ENCODE measurements at regions not wholly inside any gene's neighbourhood (a gene's known extent, or its start where the extent isn't known, plus 50 kb on each side); places are given as distances from the start of the nearest gene placed in this dataset.

DNA sequence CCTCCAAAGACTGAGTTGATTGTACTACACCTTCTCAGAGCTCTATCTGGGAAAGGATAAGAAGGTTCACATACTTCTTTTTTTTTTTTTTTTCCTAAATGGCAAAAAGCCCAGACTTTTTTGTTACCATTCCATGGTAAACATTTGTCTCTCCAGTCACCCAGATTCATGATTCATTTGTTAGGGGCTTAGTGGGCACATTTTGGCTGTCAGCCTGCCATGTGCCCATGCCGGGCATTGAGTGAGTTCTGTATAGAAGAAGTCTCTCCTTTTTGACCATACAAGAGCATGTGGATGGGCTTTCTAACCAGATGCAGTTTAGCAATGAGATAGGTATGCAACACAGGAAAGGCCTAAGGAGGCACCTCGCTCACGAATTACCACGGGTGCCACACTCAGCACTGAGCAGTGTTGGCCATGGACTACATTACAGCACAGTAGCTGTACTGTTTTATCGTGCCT lies 447.5 kb upstream of the HSF2 start:
- TF ChIP-seq CREB1 (IDR thresholded peaks at IDR 0.05; ENCODE audit: low read depth) (no peak), EGR1 (IDR thresholded peaks at IDR 0.05) (no peak), TEAD4 (IDR thresholded peaks at IDR 0.05) (no peak), YY1 (IDR thresholded peaks at IDR 0.05; ENCODE audit: low read depth) (no peak), EP300 (IDR thresholded peaks at IDR 0.05; ENCODE audit: borderline replicate concordance) (no peak), TCF12 (IDR thresholded peaks at IDR 0.05; ENCODE audit: low read depth) (no peak), FOXM1 (IDR thresholded peaks at IDR 0.05; ENCODE audit: borderline replicate concordance, low read depth) (no peak), ZBTB7A (IDR thresholded peaks at IDR 0.05; ENCODE audit: low read depth) (no peak), CEBPB (IDR thresholded peaks at IDR 0.05) (no peak)
- TF ChIP-seq, protein P1, sequence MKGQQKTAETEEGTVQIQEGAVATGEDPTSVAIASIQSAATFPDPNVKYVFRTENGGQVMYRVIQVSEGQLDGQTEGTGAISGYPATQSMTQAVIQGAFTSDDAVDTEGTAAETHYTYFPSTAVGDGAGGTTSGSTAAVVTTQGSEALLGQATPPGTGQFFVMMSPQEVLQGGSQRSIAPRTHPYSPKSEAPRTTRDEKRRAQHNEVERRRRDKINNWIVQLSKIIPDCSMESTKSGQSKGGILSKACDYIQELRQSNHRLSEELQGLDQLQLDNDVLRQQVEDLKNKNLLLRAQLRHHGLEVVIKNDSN (IDR thresholded peaks at IDR 0.05), result no peak
- TF ChIP-seq, protein P2, sequence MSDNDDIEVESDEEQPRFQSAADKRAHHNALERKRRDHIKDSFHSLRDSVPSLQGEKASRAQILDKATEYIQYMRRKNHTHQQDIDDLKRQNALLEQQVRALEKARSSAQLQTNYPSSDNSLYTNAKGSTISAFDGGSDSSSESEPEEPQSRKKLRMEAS (IDR thresholded peaks at IDR 0.05), result no peak

DNA sequence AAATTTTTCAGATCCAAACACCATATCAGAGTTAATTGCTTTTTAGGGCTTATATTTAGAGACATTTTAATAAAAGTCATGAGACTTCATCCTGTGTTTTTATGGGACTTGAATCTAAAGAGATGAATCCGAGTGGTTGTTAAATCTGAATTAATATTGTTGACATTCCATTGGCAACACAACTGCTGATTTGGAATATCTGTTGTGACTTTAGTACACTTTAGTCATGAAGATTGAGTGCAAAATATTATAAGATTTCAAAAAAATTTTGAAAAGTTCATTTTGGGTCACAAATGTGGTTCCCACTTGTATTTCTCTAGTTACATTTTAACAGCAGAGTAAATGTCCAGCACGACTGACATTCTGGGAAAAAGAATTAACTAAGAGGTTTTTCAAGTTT lies 442.7 kb upstream of the HSF2 start:
- TF ChIP-seq, protein P1 (IDR thresholded peaks at IDR 0.05), result no peak
- TF ChIP-seq YY1 (IDR thresholded peaks at IDR 0.05; ENCODE audit: low read depth) (no peak), CEBPB (IDR thresholded peaks at IDR 0.05) (no peak), FOXM1 (IDR thresholded peaks at IDR 0.05; ENCODE audit: borderline replicate concordance, low read depth) (no peak)

DNA sequence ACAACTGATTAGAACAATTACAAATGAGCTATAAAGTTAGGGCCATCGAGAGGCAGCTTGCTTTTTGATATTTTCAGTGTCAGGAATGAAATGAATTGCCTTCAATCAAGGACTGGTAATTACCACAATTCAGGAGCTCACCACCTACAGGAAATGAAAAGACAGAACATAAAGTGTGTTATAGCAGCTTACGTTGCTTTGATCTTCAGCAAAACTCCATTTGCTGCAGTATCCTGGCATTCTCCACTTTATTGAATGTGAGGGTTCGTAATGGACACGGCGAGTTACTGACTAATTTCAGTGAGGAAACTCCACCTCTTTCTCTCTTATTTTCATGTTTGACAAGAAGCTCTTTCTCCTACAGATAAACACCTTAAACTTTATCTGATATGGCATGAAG lies 440.0 kb upstream of the HSF2 start:
- no peak for TF ChIP-seq EGR1 (IDR thresholded peaks at IDR 0.05)
- TF ChIP-seq CREB1 (IDR thresholded peaks at IDR 0.05; ENCODE audit: low read depth), result no peak
- no peak for TF ChIP-seq CEBPB (IDR thresholded peaks at IDR 0.05)
- TF ChIP-seq ZBTB7A (IDR thresholded peaks at IDR 0.05; ENCODE audit: low read depth), result no peak
- no peak for TF ChIP-seq TCF12 (IDR thresholded peaks at IDR 0.05; ENCODE audit: low read depth)

DNA sequence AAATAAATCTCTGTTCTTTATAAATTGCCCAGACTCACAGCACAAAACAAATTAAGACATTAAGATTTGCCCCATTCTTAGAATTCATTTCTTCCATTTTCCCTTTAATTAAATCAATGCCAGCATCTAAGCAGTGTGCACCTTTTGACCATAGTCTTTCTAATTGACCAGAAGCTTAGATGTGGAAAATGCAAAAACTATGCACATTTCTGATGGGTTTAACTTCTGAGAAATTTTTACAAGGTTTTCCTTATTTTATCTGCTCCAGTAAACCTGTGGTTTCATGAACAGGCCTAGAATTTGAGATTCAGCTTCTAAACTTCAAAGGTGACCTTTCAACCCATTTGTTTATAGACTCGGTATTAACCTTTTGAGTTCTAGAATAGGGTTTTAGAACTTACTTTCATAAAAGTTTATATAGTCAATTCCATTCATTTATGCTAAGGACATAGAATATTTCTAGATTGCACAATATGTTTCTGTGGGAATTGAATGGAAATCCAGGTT lies 437.8 kb upstream of the HSF2 start:
- TF ChIP-seq NFIC (IDR thresholded peaks at IDR 0.05) (no peak), TEAD4 (IDR thresholded peaks at IDR 0.05) (no peak), EGR1 (IDR thresholded peaks at IDR 0.05) (no peak), FOXM1 (IDR thresholded peaks at IDR 0.05; ENCODE audit: borderline replicate concordance, low read depth) (no peak), TCF12 (IDR thresholded peaks at IDR 0.05; ENCODE audit: low read depth) (no peak), RAD21 (IDR thresholded peaks at IDR 0.05; ENCODE audit: low read depth) (no peak)
- TF ChIP-seq, protein P3, sequence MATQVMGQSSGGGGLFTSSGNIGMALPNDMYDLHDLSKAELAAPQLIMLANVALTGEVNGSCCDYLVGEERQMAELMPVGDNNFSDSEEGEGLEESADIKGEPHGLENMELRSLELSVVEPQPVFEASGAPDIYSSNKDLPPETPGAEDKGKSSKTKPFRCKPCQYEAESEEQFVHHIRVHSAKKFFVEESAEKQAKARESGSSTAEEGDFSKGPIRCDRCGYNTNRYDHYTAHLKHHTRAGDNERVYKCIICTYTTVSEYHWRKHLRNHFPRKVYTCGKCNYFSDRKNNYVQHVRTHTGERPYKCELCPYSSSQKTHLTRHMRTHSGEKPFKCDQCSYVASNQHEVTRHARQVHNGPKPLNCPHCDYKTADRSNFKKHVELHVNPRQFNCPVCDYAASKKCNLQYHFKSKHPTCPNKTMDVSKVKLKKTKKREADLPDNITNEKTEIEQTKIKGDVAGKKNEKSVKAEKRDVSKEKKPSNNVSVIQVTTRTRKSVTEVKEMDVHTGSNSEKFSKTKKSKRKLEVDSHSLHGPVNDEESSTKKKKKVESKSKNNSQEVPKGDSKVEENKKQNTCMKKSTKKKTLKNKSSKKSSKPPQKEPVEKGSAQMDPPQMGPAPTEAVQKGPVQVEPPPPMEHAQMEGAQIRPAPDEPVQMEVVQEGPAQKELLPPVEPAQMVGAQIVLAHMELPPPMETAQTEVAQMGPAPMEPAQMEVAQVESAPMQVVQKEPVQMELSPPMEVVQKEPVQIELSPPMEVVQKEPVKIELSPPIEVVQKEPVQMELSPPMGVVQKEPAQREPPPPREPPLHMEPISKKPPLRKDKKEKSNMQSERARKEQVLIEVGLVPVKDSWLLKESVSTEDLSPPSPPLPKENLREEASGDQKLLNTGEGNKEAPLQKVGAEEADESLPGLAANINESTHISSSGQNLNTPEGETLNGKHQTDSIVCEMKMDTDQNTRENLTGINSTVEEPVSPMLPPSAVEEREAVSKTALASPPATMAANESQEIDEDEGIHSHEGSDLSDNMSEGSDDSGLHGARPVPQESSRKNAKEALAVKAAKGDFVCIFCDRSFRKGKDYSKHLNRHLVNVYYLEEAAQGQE (IDR thresholded peaks at IDR 0.05; ENCODE audit: low read depth), result no peak
- TF ChIP-seq, protein P1 (IDR thresholded peaks at IDR 0.05), result no peak

DNA sequence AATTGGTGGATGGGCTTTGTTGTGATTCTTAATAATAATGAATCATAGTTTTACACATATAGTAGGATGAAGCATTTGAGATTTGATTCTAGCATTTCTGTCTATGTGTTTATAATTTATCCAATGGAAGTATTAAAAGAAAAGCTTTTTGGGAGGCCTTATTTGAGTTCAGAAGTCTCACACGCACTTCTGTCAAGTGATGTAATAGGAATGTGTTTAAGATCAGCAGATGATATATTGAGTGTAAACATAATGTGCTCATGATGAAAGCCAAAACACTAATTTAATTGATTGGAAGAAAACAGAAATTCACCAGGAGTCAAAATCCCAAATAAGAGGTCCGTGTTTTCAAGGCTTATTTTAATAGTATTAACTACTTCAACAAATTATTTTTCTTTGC lies 435.6 kb upstream of the HSF2 start:
- no peak for TF ChIP-seq EP300 (IDR thresholded peaks at IDR 0.05; ENCODE audit: borderline replicate concordance)
- TF ChIP-seq CEBPB (IDR thresholded peaks at IDR 0.05), result no peak
- TF ChIP-seq TCF12 (IDR thresholded peaks at IDR 0.05; ENCODE audit: low read depth), result no peak
- no peak for TF ChIP-seq EGR1 (IDR thresholded peaks at IDR 0.05)
- TF ChIP-seq, protein P3 (IDR thresholded peaks at IDR 0.05; ENCODE audit: low read depth), result no peak
- no peak for TF ChIP-seq YY1 (IDR thresholded peaks at IDR 0.05; ENCODE audit: low read depth)
- TF ChIP-seq, protein P2 (IDR thresholded peaks at IDR 0.05), result no peak
- no peak for TF ChIP-seq RAD21 (IDR thresholded peaks at IDR 0.05; ENCODE audit: low read depth)
- no peak for TF ChIP-seq FOXM1 (IDR thresholded peaks at IDR 0.05; ENCODE audit: borderline replicate concordance, low read depth)
- no peak for TF ChIP-seq TAF1 (IDR thresholded peaks at IDR 0.05; ENCODE audit: low read depth)
- TF ChIP-seq, protein P1 (IDR thresholded peaks at IDR 0.05), result no peak
- TF ChIP-seq CREB1 (IDR thresholded peaks at IDR 0.05; ENCODE audit: low read depth), result no peak
- TF ChIP-seq TEAD4 (IDR thresholded peaks at IDR 0.05), result no peak
- no peak for TF ChIP-seq ZBTB7A (IDR thresholded peaks at IDR 0.05; ENCODE audit: low read depth)
- TF ChIP-seq NFIC (IDR thresholded peaks at IDR 0.05), result no peak

Data from Ishikawa (cell line).